NB4 (cell line): ENCODE measurements at regions not wholly inside any gene's neighbourhood (a gene's known extent, or its start where the extent isn't known, plus 50 kb on each side); places are given as distances from the start of the nearest gene placed in this dataset.

ENCODE experiments used
- DNase-seq: peaks from one replicate; pipeline ENCODE4 v3.0.0; 2010; ENCODE audit warnings: low read depth
- H3K4me3 ChIP-seq: one replicate; pipeline ENCODE4 v1.5.1; 2011; ENCODE audit warnings: mild to moderate bottlenecking, low read depth, low read length, moderate library complexity
- CTCF ChIP-seq: IDR thresholded peaks from one replicate; pipeline ENCODE4 v1.5.1; 2012; ENCODE audit warnings: low read depth, low read length
- MYC ChIP-seq: IDR thresholded peaks from 2 replicates; pipeline ENCODE4 v1.6.1; 2011; ENCODE audit warnings: low read depth, low read length
- POLR2A ChIP-seq: IDR thresholded peaks from 2 replicates; pipeline ENCODE4 v1.6.1; 2011; ENCODE audit warnings: mild to moderate bottlenecking; ENCODE audit not compliant: insufficient read length; ENCODE audit errors: extremely low read depth
- TF ChIP-seq, protein P1 (sequence below): IDR thresholded peaks from 2 replicates; pipeline ENCODE4 v1.6.1; 2011; ENCODE audit warnings: low read depth, low read length

- H3K4me3 ChIP-seq, result no peak overlapping the region
- DNase-seq, result no peak
- TF ChIP-seq CTCF, result no peak
- no peak for TF ChIP-seq MYC
- TF ChIP-seq POLR2A, result no peak
- TF ChIP-seq, protein P1, sequence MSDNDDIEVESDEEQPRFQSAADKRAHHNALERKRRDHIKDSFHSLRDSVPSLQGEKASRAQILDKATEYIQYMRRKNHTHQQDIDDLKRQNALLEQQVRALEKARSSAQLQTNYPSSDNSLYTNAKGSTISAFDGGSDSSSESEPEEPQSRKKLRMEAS, result no peak
These were observed 235.6 kb upstream of the TENM4 start for GRCh38 chr11:79676396-79676795.

GRCh38 chr11:79675081-79675480 lies 234.3 kb upstream of the TENM4 start:
- H3K4me3 ChIP-seq, result no peak overlapping the region
- TF ChIP-seq MYC, result no peak
- no peak for DNase-seq

DNA sequence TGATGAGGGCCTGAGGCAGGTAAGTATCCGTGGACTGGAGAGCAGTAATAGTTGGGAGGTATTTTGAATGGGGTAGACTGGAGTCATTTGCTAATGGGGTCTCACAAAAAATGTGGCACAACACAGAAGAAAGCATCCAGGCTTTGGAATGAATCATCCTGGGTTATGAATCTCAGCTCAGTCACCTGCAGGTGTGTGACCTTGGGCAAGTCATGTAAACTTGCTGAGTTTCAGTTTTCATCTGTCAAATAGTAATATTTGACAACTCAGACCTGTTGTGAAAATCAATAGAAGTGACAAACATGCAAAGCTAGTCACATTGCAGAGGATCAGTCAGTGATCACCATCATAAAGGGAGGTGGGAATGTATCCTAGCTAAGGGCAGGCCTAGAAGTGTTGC lies 232.0 kb upstream of the TENM4 start:
- no peak for DNase-seq
- H3K4me3 ChIP-seq, result no peak overlapping the region
- no peak for TF ChIP-seq MYC
- TF ChIP-seq, protein P1, result no peak
- TF ChIP-seq POLR2A, result no peak
- no peak for TF ChIP-seq CTCF

DNA sequence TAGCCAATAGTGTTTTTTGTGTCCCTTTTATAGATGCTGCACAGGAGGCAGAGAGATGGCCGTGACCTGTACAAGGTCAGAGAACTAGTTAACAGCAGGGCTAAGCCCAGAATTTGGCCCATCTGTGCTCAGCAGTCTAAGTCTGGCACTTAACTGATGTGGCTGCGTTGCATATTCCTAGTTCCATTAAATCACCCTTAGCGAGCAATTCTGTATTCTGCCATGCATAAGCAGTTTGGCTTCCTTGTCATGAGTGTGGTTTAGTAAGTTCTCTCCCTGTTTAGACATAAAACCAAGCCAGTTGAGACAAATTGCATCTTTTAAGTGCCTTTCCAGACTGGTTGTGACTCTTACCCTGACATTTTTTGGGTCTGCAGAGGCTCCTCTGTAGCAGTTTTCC lies 230.6 kb upstream of the TENM4 start:
- no peak for DNase-seq
- no peak for TF ChIP-seq CTCF
- TF ChIP-seq MYC, result no peak
- TF ChIP-seq, protein P1, result no peak
- no peak for TF ChIP-seq POLR2A
- no peak overlapping the region for H3K4me3 ChIP-seq

DNA sequence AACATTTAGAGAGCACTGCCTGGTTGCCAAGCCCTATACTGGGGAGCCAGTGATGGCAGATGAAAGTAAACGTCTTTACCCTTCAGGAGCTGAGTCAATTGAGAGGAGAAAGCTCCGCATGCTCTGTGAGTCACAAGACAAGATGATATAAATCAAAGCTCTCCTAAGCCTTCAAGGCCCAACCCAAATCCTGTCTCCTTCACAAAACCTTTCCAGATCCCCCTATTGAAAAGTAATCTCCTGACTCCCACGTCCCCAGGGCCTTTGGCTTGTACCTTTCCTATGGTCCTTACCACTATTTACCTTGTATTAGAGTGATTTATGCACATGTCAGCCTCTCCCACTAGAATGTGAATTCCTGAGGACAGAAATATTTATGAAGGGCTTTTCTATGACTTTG lies 230.1 kb upstream of the TENM4 start:
- no peak for TF ChIP-seq MYC
- TF ChIP-seq, protein P1, result no peak
- no peak for TF ChIP-seq CTCF
- no peak for DNase-seq
- H3K4me3 ChIP-seq, result no peak overlapping the region

DNA sequence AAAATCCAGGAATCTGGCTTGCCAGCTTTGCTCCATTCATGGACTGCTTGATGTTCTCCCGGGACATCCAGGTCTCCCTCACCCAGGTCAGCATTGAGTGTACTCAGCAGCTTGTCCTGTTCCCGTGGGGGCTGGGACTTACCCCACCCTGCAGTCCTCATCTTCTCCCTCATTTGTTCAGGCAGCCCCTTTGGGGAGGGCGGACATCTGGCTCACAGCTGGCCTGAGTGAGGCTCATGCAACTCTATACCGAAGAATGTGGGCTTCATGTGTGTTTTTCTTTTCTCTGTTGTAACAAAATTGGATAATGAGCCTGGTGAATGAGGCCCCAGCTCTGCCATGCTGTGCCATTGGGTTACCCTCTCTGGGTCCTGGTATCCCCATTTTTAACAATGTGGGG lies 227.7 kb upstream of the TENM4 start:
- DNase-seq, result no peak
- TF ChIP-seq CTCF, result no peak
- TF ChIP-seq MYC, result no peak
- TF ChIP-seq POLR2A, result no peak
- TF ChIP-seq, protein P1, result no peak
- H3K4me3 ChIP-seq, result no peak overlapping the region

- no peak for TF ChIP-seq MYC
- TF ChIP-seq CTCF, result no peak
- TF ChIP-seq POLR2A, result no peak
- TF ChIP-seq, protein P1, result no peak
- H3K4me3 ChIP-seq, result no peak overlapping the region
These were observed 226.6 kb upstream of the TENM4 start for GRCh38 chr11:79667380-79667779.

More at GRCh38 chr11:79667380-79667779, 226.6 kb upstream of the TENM4 start:
- DNase-seq, result no peak
